Testis (tissue), 2 donors: ENCODE measurements at regions not wholly inside any gene's neighbourhood (a gene's known extent, or its start where the extent isn't known, plus 50 kb on each side); places are given as distances from the start of the nearest gene placed in this dataset.

Experiments used
- DNase-seq: peaks from one replicate; pipeline ENCODE4 v3.0.0-alpha.2; 2019
- H3K27ac ChIP-seq, 2 donors: fragments of 200-600 bp; sonication (generic); one replicate each; pipeline ENCODE4 v1.5.1; 2019
- H3K27me3 ChIP-seq: fragments of 200-600 bp; sonication (generic); one replicate; pipeline ENCODE4 v1.5.1; 2019
- H3K36me3 ChIP-seq: fragments of 200-600 bp; sonication (generic); one replicate; pipeline ENCODE4 v1.5.1; 2017; ENCODE audit warnings: low read depth; ENCODE audit errors: missing control alignments
- H3K4me1 ChIP-seq: fragments of 200-600 bp; sonication (generic); one replicate; pipeline ENCODE4 v1.5.1; 2019
- H3K4me3 ChIP-seq, 2 donors: fragments of 200-600 bp; sonication (generic); one replicate each; pipeline ENCODE4 v1.5.1; 2017 to 2019
- H3K9me3 ChIP-seq: fragments of 200-600 bp; sonication (generic); one replicate; pipeline ENCODE4 v1.5.1; 2017
- POLR2A ChIP-seq: fragments of 450-650 bp; IDR thresholded peaks from one replicate; pipeline ENCODE4 v1.6.1; 2017; ENCODE audit warnings: antibody characterized with exemption, mild to moderate bottlenecking, moderate library complexity
- WGBS, 2 donors: methylation state at CpG; one replicate each; pipeline ENCODE4 v1.1.5; 2018; 5-methylcytosine and 5-hydroxymethylcytosine counted together
- intact Hi-C: fragments of 100-400 bp; cut with DNase I; formaldehyde crosslinking; loops from one replicate; pipeline ENCODE4 v1.15.1; 2023; ENCODE audit warnings: low total_unique reads
- TF ChIP-seq, protein P1 (sequence below), 3 experiments: fragments of 450-650 bp in 2 of 3; fragments of 200-600 bp in 1 of 3; sonication (generic) in 1 of 3; IDR thresholded peaks; one replicate each; pipeline ENCODE4 v1.5.1; 2016 to 2019; ENCODE audit warnings: antibody characterized with exemption in 3 of 3, mild to moderate bottlenecking in 2 of 3, moderate library complexity in 1 of 3

GRCh38 chr1:208974717-208975116 is 608.8 kb upstream of the CAMK1G start:
- Histone ChIP-seq H3K27me3 (no peaks in the 10 kb centered on the region), H3K9me3 (no peaks in the 10 kb centered on the region), H3K4me3 (no peak overlapping the region), H3K4me1 (no peaks in the 10 kb centered on the region), H3K27ac (no peak overlapping the region), H3K36me3 (no peaks in the 10 kb centered on the region)
- WGBS, 2 donors, result 88% methylated on average over 4 of the region's 4 CpGs
- no peak for TF ChIP-seq POLR2A
- TF ChIP-seq, protein P1, sequence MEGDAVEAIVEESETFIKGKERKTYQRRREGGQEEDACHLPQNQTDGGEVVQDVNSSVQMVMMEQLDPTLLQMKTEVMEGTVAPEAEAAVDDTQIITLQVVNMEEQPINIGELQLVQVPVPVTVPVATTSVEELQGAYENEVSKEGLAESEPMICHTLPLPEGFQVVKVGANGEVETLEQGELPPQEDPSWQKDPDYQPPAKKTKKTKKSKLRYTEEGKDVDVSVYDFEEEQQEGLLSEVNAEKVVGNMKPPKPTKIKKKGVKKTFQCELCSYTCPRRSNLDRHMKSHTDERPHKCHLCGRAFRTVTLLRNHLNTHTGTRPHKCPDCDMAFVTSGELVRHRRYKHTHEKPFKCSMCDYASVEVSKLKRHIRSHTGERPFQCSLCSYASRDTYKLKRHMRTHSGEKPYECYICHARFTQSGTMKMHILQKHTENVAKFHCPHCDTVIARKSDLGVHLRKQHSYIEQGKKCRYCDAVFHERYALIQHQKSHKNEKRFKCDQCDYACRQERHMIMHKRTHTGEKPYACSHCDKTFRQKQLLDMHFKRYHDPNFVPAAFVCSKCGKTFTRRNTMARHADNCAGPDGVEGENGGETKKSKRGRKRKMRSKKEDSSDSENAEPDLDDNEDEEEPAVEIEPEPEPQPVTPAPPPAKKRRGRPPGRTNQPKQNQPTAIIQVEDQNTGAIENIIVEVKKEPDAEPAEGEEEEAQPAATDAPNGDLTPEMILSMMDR (IDR thresholded peaks at IDR 0.05), result no peak
- DNase-seq, result no peak
- intact Hi-C loops, result no loop called here

DNA sequence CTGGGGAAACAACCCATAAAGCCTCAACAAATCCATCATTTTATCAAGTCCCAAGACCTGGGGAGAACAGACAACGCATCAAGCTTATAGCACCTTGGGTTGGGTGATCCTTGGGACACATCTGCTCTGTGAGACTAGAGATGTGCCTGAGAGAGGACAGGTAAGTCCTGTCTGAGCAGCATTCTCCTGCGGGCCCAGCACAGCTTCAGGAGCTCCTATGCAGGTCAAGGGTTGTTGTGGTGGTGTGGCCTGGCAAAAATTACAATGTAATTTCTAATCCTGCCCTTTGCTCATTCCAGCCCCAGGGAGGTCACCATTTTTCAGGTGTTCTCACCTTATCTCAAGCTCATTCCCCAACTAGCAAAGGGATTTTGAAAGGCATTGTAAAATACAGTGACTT is 608.1 kb upstream of the CAMK1G start:
- WGBS, 2 donors, result 89 to 96% methylated on average over 2 of the region's 2 CpGs
- no peak for TF ChIP-seq POLR2A
- TF ChIP-seq, protein P1 (IDR thresholded peaks at IDR 0.05), result no peak
- Histone ChIP-seq H3K9me3 (no peaks in the 10 kb centered on the region), H3K36me3 (no peaks in the 10 kb centered on the region), H3K4me1 (no peaks in the 10 kb centered on the region), H3K4me3 (no peak overlapping the region), H3K27me3 (no peaks in the 10 kb centered on the region), H3K27ac (no peak overlapping the region)
- intact Hi-C loops, result no loop called here
- no peak for DNase-seq

GRCh38 chr1:208977012-208977411 is 606.5 kb upstream of the CAMK1G start:
- no peaks in the 10 kb centered on the region for H3K9me3 ChIP-seq
- no peak for TF ChIP-seq POLR2A
- TF ChIP-seq, protein P1 (IDR thresholded peaks at IDR 0.05), result no peak
- no peak for DNase-seq
- intact Hi-C loops, result no loop called here
- no peak overlapping the region for H3K4me3 ChIP-seq
- no peaks in the 10 kb centered on the region for H3K36me3 ChIP-seq
- H3K27ac ChIP-seq, result no peak overlapping the region
- no peaks in the 10 kb centered on the region for H3K27me3 ChIP-seq
- H3K4me1 ChIP-seq, result no peaks in the 10 kb centered on the region

- intact Hi-C loops, result no loop called here
- Histone ChIP-seq H3K9me3 (no peaks in the 10 kb centered on the region), H3K27ac (no peak overlapping the region), H3K4me1 (no peaks in the 10 kb centered on the region), H3K27me3 (no peaks in the 10 kb centered on the region), H3K4me3 (no peak overlapping the region), H3K36me3 (no peaks in the 10 kb centered on the region)
- WGBS, 2 donors, result 91 to 97% methylated on average over 3 of the region's 3 CpGs
- no peak for DNase-seq
- TF ChIP-seq POLR2A, result no peak
- TF ChIP-seq, protein P1 (IDR thresholded peaks at IDR 0.05), result no peak
These were observed 605.8 kb upstream of the CAMK1G start for GRCh38 chr1:208977638-208978256.

GRCh38 chr1:208979776-208980175 is 603.7 kb upstream of the CAMK1G start:
- intact Hi-C loops, result no loop called here
- WGBS, 2 donors, result 83 to 85% methylated on average over 1 of the region's 1 CpG

More at GRCh38 chr1:208979776-208980175, 603.7 kb upstream of the CAMK1G start:
- no peak for DNase-seq
- Histone ChIP-seq H3K4me1 (no peaks in the 10 kb centered on the region), H3K27me3 (no peaks in the 10 kb centered on the region), H3K4me3 (no peak overlapping the region), H3K9me3 (no peaks in the 10 kb centered on the region), H3K36me3 (no peaks in the 10 kb centered on the region), H3K27ac (no peak overlapping the region)
- TF ChIP-seq, protein P1 (IDR thresholded peaks at IDR 0.05), result no peak
- TF ChIP-seq POLR2A, result no peak
